ENCODE measurements at regions not wholly inside any gene's neighbourhood (a gene's known extent, or its start where the extent isn't known, plus 50 kb on each side); places are given as distances from the start of the nearest gene placed in this dataset.

DNA sequence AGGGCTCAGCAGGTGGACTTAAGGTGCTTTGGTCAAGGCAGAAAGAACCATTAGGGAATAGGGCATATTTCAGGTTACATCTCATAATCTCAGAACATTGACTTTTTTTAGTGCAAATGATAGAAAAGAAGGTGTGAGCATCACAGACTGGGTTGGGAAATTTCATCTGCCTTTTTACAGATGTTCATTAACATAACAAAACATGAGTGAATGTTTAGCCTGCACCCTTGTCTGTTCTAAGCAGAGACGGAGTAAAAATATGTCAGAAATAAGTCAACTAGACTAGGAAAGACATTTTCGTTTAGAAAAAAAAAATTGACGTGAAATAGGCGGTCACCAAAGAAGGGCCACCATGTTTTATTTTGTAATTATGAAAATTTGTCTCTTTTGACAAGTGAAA, 127.5 kb upstream of the CDH13 start:
- 46 to 81% (median 57%) methylated on average over 4 of the region's 4 CpGs for WGBS, 3 donors
- Histone ChIP-seq H3K36me3 (no peaks in the 10 kb centered on the region), H3K9me3 (no peaks in the 10 kb centered on the region), H3K4me3 (no peak overlapping the region), H3K4me1 (ENCODE audit: insufficient read depth) (no peaks in the 10 kb centered on the region), H3K27ac (no peak overlapping the region), H3K27me3 (no peaks in the 10 kb centered on the region)
- TF ChIP-seq, protein P1, sequence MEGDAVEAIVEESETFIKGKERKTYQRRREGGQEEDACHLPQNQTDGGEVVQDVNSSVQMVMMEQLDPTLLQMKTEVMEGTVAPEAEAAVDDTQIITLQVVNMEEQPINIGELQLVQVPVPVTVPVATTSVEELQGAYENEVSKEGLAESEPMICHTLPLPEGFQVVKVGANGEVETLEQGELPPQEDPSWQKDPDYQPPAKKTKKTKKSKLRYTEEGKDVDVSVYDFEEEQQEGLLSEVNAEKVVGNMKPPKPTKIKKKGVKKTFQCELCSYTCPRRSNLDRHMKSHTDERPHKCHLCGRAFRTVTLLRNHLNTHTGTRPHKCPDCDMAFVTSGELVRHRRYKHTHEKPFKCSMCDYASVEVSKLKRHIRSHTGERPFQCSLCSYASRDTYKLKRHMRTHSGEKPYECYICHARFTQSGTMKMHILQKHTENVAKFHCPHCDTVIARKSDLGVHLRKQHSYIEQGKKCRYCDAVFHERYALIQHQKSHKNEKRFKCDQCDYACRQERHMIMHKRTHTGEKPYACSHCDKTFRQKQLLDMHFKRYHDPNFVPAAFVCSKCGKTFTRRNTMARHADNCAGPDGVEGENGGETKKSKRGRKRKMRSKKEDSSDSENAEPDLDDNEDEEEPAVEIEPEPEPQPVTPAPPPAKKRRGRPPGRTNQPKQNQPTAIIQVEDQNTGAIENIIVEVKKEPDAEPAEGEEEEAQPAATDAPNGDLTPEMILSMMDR (IDR thresholded peaks at IDR 0.05): no peak
- TF ChIP-seq EP300 (IDR thresholded peaks at IDR 0.05): no peak
- TF ChIP-seq POLR2A (IDR thresholded peaks at IDR 0.05): no peak
- DNase-seq: no peak
- intact Hi-C loops (cut with DNase I): no loop called here

GRCh38 chr16:82497139-82497538, 129.6 kb upstream of the CDH13 start:
- no peak overlapping the region for H3K4me3 ChIP-seq
- H3K36me3 ChIP-seq: no peaks in the 10 kb centered on the region
- WGBS, 3 donors: 57 to 88% (median 70%) methylated on average over 4 of the region's 4 CpGs
- no peaks in the 10 kb centered on the region for H3K27me3 ChIP-seq
- H3K9me3 ChIP-seq: no peaks in the 10 kb centered on the region
- DNase-seq: no peak
- no peaks in the 10 kb centered on the region for H3K4me1 ChIP-seq (ENCODE audit: insufficient read depth)
- H3K27ac ChIP-seq: no peak overlapping the region
- TF ChIP-seq, protein P1 (IDR thresholded peaks at IDR 0.05): no peak
- TF ChIP-seq POLR2A (IDR thresholded peaks at IDR 0.05): no peak
- no peak for TF ChIP-seq EP300 (IDR thresholded peaks at IDR 0.05)
- intact Hi-C loops (cut with DNase I): no loop called here

DNA sequence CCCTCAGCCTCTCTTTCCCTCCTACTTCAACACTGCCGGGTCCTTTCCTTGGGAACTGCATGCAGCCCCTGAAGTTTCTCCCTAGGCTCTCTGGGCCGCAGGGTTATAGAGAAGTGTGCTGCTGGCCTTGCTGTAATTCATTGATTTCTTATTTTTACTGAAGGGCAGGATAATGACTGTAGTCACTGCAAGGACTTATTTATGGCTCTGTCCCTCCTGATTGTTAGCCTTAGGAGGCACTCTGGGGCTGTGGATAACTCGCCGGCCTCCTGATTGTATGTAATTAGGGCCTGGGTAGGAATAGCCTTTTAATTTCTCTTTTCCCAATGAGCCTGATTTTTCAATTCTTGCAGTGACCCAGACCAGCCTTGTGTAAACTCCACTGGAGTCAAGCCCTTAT, 138.3 kb upstream of the CDH13 start:
- intact Hi-C loops (cut with DNase I): no loop called here
- Histone ChIP-seq H3K9me3 (no peaks in the 10 kb centered on the region), H3K27me3 (no peaks in the 10 kb centered on the region), H3K27ac (no peak overlapping the region), H3K36me3 (no peaks in the 10 kb centered on the region), H3K4me1 (ENCODE audit: insufficient read depth) (no peaks in the 10 kb centered on the region), H3K4me3 (no peak overlapping the region)
- TF ChIP-seq POLR2A (IDR thresholded peaks at IDR 0.05): no peak
- TF ChIP-seq, protein P1 (IDR thresholded peaks at IDR 0.05): no peak
- no peak for TF ChIP-seq EP300 (IDR thresholded peaks at IDR 0.05)
- DNase-seq: no peak
- WGBS, 3 donors: 58 to 78% (median 73%) methylated on average over 4 of the region's 4 CpGs

DNA sequence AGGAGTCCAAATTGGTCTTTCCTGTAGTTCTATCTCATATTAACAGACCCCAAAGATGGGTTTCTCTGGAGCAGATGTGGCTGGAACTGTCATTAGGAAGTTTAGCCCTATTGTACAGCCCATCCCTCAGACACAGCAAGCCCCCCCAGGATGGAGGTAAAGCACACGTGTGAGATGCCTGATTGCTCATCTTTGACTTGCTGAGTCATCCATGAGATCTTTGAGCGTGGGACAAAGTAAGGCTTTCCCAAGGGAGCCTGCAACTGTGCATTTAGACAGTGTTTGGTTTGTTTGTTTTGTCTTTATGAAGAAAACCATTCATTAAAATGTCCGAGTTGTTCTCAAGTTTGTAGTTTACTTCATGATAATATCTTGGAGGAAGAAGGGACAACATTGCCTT, 145.3 kb upstream of the CDH13 start:
- DNase-seq: no peak
- no peaks in the 10 kb centered on the region for H3K27me3 ChIP-seq
- intact Hi-C loops (cut with DNase I): no loop called here

More for the DNA sequence above, 145.3 kb upstream of the CDH13 start:
- Histone ChIP-seq H3K4me3 (no peak overlapping the region), H3K9me3 (no peaks in the 10 kb centered on the region), H3K36me3 (no peaks in the 10 kb centered on the region), H3K27ac (no peak overlapping the region), H3K4me1 (ENCODE audit: insufficient read depth) (no peaks in the 10 kb centered on the region)
- WGBS, 3 donors: 51 to 63% (median 58%) methylated on average over 3 of the region's 3 CpGs
- no peak for TF ChIP-seq POLR2A (IDR thresholded peaks at IDR 0.05)
- no peak for TF ChIP-seq EP300 (IDR thresholded peaks at IDR 0.05)
- TF ChIP-seq, protein P1 (IDR thresholded peaks at IDR 0.05): no peak
